Heart left ventricle (tissue), 16 donors: ENCODE measurements at regions not wholly inside any gene's neighbourhood (a gene's known extent, or its start where the extent isn't known, plus 50 kb on each side); places are given as distances from the start of the nearest gene placed in this dataset.

Source experiments
- ATAC-seq, 4 donors: fragments of 200-7000 bp; cut with Tn5 transposase; one replicate each; pipeline ENCODE4 v1.9.1; 2020 to 2022; ENCODE audit warnings: moderate library complexity in 4 of 4, mild to moderate bottlenecking in 3 of 4, moderate number of reproducible peaks in 1 of 4
- DNase-seq, 5 donors: peaks; one replicate each; pipeline ENCODE4 v3.0.0-alpha.2; 2020
- H3K27ac ChIP-seq, 12 donors: fragments of 200-600 bp; sonication (generic) in 4 of 12; one replicate each; pipeline versions ENCODE4 v1.5.0 to v1.8.0; 2016 to 2022; ENCODE audit warnings: mild to moderate bottlenecking in 2 of 12
- H3K27me3 ChIP-seq, 9 donors: fragments of 200-600 bp; sonication (generic) in 2 of 9; one replicate each; pipeline versions ENCODE4 v1.5.1 to v1.8.0; 2016 to 2022; ENCODE audit warnings: mild to moderate bottlenecking in 3 of 9
- H3K36me3 ChIP-seq, 9 donors: fragments of 200-600 bp; sonication (generic) in 2 of 9; one replicate each; pipeline versions ENCODE4 v1.5.0 to v1.8.0; 2018 to 2022; ENCODE audit warnings: mild to moderate bottlenecking in 2 of 9
- H3K4me1 ChIP-seq, 12 donors: fragments of 200-600 bp; sonication (generic) in 4 of 12; one replicate each; pipeline versions ENCODE4 v1.5.0 to v1.8.0; 2016 to 2022; ENCODE audit warnings: mild to moderate bottlenecking in 3 of 12
- H3K4me3 ChIP-seq, 12 donors: fragments of 200-600 bp; sonication (generic) in 4 of 12; one replicate each; pipeline versions ENCODE4 v1.5.0 to v1.8.0; 2017 to 2022; ENCODE audit warnings: mild to moderate bottlenecking in 9 of 12, moderate library complexity in 4 of 12
- H3K9me3 ChIP-seq, 12 donors: fragments of 200-600 bp; sonication (generic) in 4 of 12; one replicate each; pipeline versions ENCODE4 v1.5.0 to v1.8.0; 2016 to 2022; ENCODE audit warnings: mild to moderate bottlenecking in 1 of 12
- CTCF ChIP-seq, 12 donors: fragments of 200-600 bp; sonication (generic) in 4 of 12; IDR thresholded peaks; one replicate each; pipeline versions ENCODE4 v1.5.0 to v1.8.0; 2018 to 2022; ENCODE audit warnings: antibody characterized with exemption in 12 of 12, mild to moderate bottlenecking in 5 of 12
- POLR2A ChIP-seq, 2 donors: fragments of 450-650 bp; IDR thresholded peaks; one replicate each; pipeline ENCODE4 v1.6.1; 2017; ENCODE audit warnings: antibody characterized with exemption in 2 of 2, mild to moderate bottlenecking in 2 of 2, moderate library complexity in 2 of 2
- WGBS, 4 donors: extraction: QIAGEN DNeasy Blood & Tissue Kit in 2 of 4; methylation state at CpG; one replicate each; pipeline versions ENCODE4 v1.1.5 to v1.1.7; 2013 to 2018; 5-methylcytosine and 5-hydroxymethylcytosine counted together
- intact Hi-C, 10 donors: fragments of 100-400 bp; cut with DNase I; formaldehyde crosslinking; loops; one replicate each; pipeline versions ENCODE4 v1.11.1 to v1.14.2; 2022
- donor health status: ischemic (EF 13 %, LVEDD 7.1; RV severe dilation, severe dysfunction).
- donor health status: healthy with polysubstance abuse.
- donor health status: DM: no; HTN: yes; CAD: no.
- donor health status: DM: no; HTN: no; CAD: no.
- donor health status: ischemic (EF 25% LVEDD 6.9; RV normal size, moderate dysfunction).
- donor health status: ischemic (EF 25% LVEDD 5.7; RV mildly dilated, moderate dysfunction).
- donor health status: healthy.
- donor health status: DM: yes; HTN: yes; CAD: no.
- donor health status: ischemic (EF 35%, LVEDD 5.7; RV mildly dilated, moderate dysfunction).
- donor health status: nonischemic (EF 11% LVEDD 7.7; RV severe dilation, severe dysfunction).
- donor health status: DM: yes; HTN: yes; CAD: no.
- donor health status: PGD.
- donor health status: ischemic (EF 29% LVEDD 5.4; RV normal size, mild dysfunction).
- donor health status: nonischemic (EF 23%, LVEDD 6.1; RV moderate dilation, normal function).

- Histone ChIP-seq H3K9me3 (peaks cover 0 to 7% (median 0%) of the 10 kb centered on the region in 12 donors), H3K4me3 (no peak overlapping the region), H3K27me3 (no peaks in the 10 kb centered on the region), H3K36me3 (no peaks in the 10 kb centered on the region), H3K27ac (no peak overlapping the region), H3K4me1 (no peaks in the 10 kb centered on the region)
- ATAC-seq (no peak), DNase-seq (no peak)
- TF ChIP-seq CTCF (IDR thresholded peaks at IDR 0.05), result no peak
- no peak for TF ChIP-seq POLR2A (IDR thresholded peaks at IDR 0.05)
- intact Hi-C loops, result no loop called here
- WGBS, 4 donors, result 79 to 86% (median 81%) methylated on average over 7 of the region's 7 CpGs
These were observed 59.4 kb upstream of the KHDRBS2 start for GRCh38 chr6:62345446-62345845.

GRCh38 chr6:62344850-62345249 is 58.8 kb upstream of the KHDRBS2 start:
- no peak for ATAC-seq
- Histone ChIP-seq H3K9me3 (peaks cover 0 to 7% (median 0%) of the 10 kb centered on the region in 12 donors), H3K36me3 (no peaks in the 10 kb centered on the region), H3K4me3 (no peak overlapping the region), H3K27me3 (no peaks in the 10 kb centered on the region), H3K27ac (no peak overlapping the region), H3K4me1 (no peaks in the 10 kb centered on the region)
- TF ChIP-seq POLR2A (IDR thresholded peaks at IDR 0.05) (no peak), CTCF (IDR thresholded peaks at IDR 0.05) (no peak)
- DNase-seq, result no peak
- WGBS, 4 donors, result 67 to 79% (median 73%) methylated on average over 3 of the region's 3 CpGs
- intact Hi-C loops, result no loop called here

GRCh38 chr6:62338477-62338876 is 52.5 kb upstream of the KHDRBS2 start:
- DNase-seq (no peak), ATAC-seq (no peak)
- Histone ChIP-seq H3K27ac (no peak overlapping the region), H3K9me3 (no peaks in the 10 kb centered on the region), H3K4me3 (no peak overlapping the region), H3K27me3 (no peaks in the 10 kb centered on the region), H3K36me3 (no peaks in the 10 kb centered on the region), H3K4me1 (no peaks in the 10 kb centered on the region)
- intact Hi-C loops, result no loop called here
- WGBS, 4 donors, result 71 to 72% (median 71%) methylated on average over 3 of the region's 3 CpGs
- TF ChIP-seq CTCF (IDR thresholded peaks at IDR 0.05) (no peak), POLR2A (IDR thresholded peaks at IDR 0.05) (no peak)
